Adrenal gland (tissue), 9 donors: ENCODE measurements at regions not wholly inside any gene's neighbourhood (a gene's known extent, or its start where the extent isn't known, plus 50 kb on each side); places are given as distances from the start of the nearest gene placed in this dataset.
"Not testable (repeated sequence)": the region's sequence is repeated elsewhere in the genome, so short reads cannot be mapped to it uniquely, and the experiment has no call there.

Source experiments
- DNase-seq, 7 donors: peaks; one replicate each; pipeline ENCODE4 v3.0.0-alpha.2; 2019 to 2020
- H3K27ac ChIP-seq, 5 donors: fragments of 200-600 bp; sonication (generic) in 4 of 5; 1 replicate in 3 of 5; 2 replicates in 2 of 5; pipeline versions ENCODE4 v1.5.1 to v1.8.0; 2016 to 2020; ENCODE audit warnings: mild to moderate bottlenecking in 1 of 5
- H3K27me3 ChIP-seq: fragments of 200-600 bp; 2 replicates; pipeline ENCODE4 v1.8.0; 2021
- H3K36me3 ChIP-seq, 2 donors: fragments of 200-600 bp; replicated peaks in 1 of 2; 1 replicate in 1 of 2; 2 replicates in 1 of 2; pipeline versions ENCODE4 v1.5.1 to v1.8.0; 2018 to 2022
- H3K4me1 ChIP-seq, 2 donors: fragments of 200-600 bp; replicated peaks in 1 of 2; 1 replicate in 1 of 2; 2 replicates in 1 of 2; pipeline versions ENCODE4 v1.5.1 to v1.8.0; 2018 to 2021
- H3K4me3 ChIP-seq, 4 donors: fragments of 200-600 bp; sonication (generic) in 3 of 4; one replicate each; pipeline ENCODE4 v1.5.1; 2016 to 2018
- H3K9me3 ChIP-seq, 3 donors: fragments of 200-600 bp; sonication (generic) in 1 of 3; replicated peaks in 1 of 3; 1 replicate in 2 of 3; 2 replicates in 1 of 3; pipeline versions ENCODE4 v1.5.1 to v1.8.0; 2016 to 2021
- POLR2A ChIP-seq, 2 donors: fragments of 450-650 bp; IDR thresholded peaks; one replicate each; pipeline ENCODE4 v1.6.1; 2017; ENCODE audit warnings: antibody characterized with exemption in 2 of 2, mild to moderate bottlenecking in 2 of 2, moderate library complexity in 1 of 2
- WGBS, 4 donors: extraction: QIAGEN DNeasy Blood & Tissue Kit in 2 of 4; methylation state at CpG; one replicate each; pipeline versions ENCODE4 v1.1.5 to v1.1.7; 2013 to 2017; 5-methylcytosine and 5-hydroxymethylcytosine counted together
- intact Hi-C, 2 donors: fragments of 100-400 bp; cut with DNase I; formaldehyde crosslinking; loops; one replicate each; pipeline versions ENCODE4 v1.14.1 to v1.15.0; 2022 to 2023
- TF ChIP-seq, protein P1 (sequence below), 6 experiments: fragments of 450-650 bp in 4 of 6; fragments of 200-600 bp in 2 of 6; sonication (generic) in 1 of 6; IDR thresholded peaks; 1 replicate in 5 of 6; 2 replicates in 1 of 6; pipeline versions ENCODE4 v1.5.1 to v1.8.0; 2016 to 2021; ENCODE audit warnings: antibody characterized with exemption in 6 of 6, mild to moderate bottlenecking in 2 of 6, moderate library complexity in 1 of 6
- donor health status: healthy with polysubstance abuse.
- donor health status: Bipolar disorder and iron deficiency.
- donor health status: DM: yes; HTN: yes; CAD: no.
- donor health status: DM: no; HTN: no; CAD: no.
- donor health status: DM: no; HTN: no; CAD: no.

DNA sequence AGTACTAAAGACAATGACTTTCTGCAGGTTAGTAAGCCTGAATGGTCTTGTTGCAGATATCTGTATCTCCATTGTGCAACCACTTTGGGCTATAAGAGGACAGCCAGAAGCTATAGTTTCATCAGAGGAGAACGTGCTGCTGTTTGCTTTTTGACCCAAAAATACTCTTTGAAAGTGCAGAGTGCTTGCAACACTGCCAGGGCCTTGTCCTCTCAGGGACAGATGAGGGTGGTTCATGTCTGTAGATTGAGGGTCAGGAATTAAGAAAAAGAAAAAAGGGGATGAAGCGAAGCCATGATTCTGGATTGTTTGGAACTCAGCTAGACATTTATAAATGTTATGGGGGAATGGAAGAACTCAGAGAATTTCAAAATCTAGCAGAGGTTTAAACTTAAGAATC, 212.5 kb downstream of the SEC23IP start:
- 52 to 69% (median 58%) methylated on average over 2 of the region's 2 CpGs for WGBS, 4 donors
- TF ChIP-seq POLR2A (IDR thresholded peaks at IDR 0.05): no peak
- TF ChIP-seq, protein P1, sequence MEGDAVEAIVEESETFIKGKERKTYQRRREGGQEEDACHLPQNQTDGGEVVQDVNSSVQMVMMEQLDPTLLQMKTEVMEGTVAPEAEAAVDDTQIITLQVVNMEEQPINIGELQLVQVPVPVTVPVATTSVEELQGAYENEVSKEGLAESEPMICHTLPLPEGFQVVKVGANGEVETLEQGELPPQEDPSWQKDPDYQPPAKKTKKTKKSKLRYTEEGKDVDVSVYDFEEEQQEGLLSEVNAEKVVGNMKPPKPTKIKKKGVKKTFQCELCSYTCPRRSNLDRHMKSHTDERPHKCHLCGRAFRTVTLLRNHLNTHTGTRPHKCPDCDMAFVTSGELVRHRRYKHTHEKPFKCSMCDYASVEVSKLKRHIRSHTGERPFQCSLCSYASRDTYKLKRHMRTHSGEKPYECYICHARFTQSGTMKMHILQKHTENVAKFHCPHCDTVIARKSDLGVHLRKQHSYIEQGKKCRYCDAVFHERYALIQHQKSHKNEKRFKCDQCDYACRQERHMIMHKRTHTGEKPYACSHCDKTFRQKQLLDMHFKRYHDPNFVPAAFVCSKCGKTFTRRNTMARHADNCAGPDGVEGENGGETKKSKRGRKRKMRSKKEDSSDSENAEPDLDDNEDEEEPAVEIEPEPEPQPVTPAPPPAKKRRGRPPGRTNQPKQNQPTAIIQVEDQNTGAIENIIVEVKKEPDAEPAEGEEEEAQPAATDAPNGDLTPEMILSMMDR (IDR thresholded peaks at IDR 0.05): no peak

DNA sequence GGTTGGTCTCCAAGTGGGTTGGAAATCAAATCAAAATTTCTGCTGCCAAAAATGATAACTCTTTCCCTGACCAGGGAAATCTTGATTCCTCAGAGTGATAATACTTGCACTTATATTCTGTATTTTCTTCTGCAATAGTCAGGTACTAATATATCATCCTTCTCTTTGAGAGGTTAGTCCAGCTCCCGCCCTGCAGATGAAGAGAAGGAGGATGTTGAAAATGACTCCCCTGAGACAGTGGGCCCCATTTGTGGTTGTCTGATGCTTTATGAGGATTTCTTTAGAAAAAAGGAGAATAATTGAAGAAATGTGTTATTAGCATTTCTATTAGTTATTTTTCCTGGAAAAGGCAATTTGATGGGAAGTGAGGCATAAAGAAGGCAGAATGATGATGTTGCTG, 213.0 kb downstream of the SEC23IP start:
- H3K4me1 ChIP-seq: no peaks in the 10 kb centered on the region
- H3K36me3 ChIP-seq: no peaks in the 10 kb centered on the region
- no peak for DNase-seq
- TF ChIP-seq POLR2A (IDR thresholded peaks at IDR 0.05): no peak
- TF ChIP-seq, protein P1 (IDR thresholded peaks at IDR 0.05): no peak
- peaks cover 2% of the 10 kb centered on the region for H3K27me3 ChIP-seq
- no peak overlapping the region for H3K4me3 ChIP-seq
- no peaks in the 10 kb centered on the region for H3K9me3 ChIP-seq
- intact Hi-C loops: no loop called here
- no peak overlapping the region for H3K27ac ChIP-seq
- WGBS, 4 donors: 54 to 90% (median 63%) methylated on average over 1 of the region's 1 CpG

More for the DNA sequence above, 212.5 kb downstream of the SEC23IP start:
- no peaks in the 10 kb centered on the region for H3K36me3 ChIP-seq
- H3K9me3 ChIP-seq: no peaks in the 10 kb centered on the region
- no peak overlapping the region for H3K4me3 ChIP-seq
- H3K4me1 ChIP-seq: no peaks in the 10 kb centered on the region
- peaks cover 2% of the 10 kb centered on the region for H3K27me3 ChIP-seq
- H3K27ac ChIP-seq: no peak overlapping the region
- intact Hi-C loops: no loop called here
- no peak for DNase-seq

DNA sequence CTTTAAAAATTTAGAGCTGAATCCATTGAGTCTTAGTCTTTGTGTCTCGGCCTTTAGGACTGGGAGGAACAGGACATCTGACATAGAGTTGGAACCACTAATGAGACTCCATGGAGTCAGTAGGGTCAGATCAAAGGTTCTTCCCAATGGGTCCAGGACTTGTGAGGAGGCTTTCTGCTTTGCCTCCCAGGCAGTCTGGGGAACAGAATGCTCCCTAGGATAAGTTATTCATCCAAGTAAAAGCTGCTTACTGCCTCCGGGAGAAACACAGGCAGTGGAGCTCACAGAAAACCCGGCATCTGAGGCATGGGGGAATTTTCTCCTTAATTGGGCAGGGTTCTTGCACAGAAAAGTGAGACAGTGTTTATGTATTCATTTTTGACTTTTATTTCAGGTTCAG, 216.4 kb downstream of the SEC23IP start:
- H3K4me1 ChIP-seq: no peaks in the 10 kb centered on the region
- intact Hi-C loops: no loop called here
- TF ChIP-seq POLR2A (IDR thresholded peaks at IDR 0.05): no peak
- TF ChIP-seq, protein P1 (IDR thresholded peaks at IDR 0.05): no peak
- no peak overlapping the region for H3K27ac ChIP-seq
- no peak for DNase-seq
- WGBS, 4 donors: 67 to 84% (median 70%) methylated on average over 3 of the region's 3 CpGs
- H3K9me3 ChIP-seq: no peaks in the 10 kb centered on the region
- H3K27me3 ChIP-seq: peaks cover 2% of the 10 kb centered on the region
- no peak overlapping the region for H3K4me3 ChIP-seq
- no peaks in the 10 kb centered on the region for H3K36me3 ChIP-seq

DNA sequence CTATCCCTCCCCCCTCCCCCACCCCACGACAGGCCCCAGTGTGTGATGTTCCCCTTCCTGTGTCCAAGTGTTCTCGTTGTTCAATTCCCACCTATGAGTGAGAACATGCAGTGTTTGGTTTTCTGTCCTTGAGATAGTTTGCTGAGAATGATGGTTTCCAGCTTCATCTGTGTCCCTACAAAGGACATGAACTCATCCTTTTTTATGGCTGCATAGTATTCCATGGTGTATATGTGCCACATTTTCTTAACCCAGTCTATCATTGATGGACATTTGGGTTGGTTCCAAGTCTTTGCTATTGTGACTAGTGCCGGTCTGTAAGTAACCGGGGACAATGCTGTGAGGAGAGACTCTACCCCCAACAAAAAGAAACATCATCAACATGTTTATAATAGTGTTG, 217.2 kb downstream of the SEC23IP start:
- H3K9me3 ChIP-seq, H3K4me3 ChIP-seq, intact Hi-C loops, H3K4me1 ChIP-seq, H3K27me3 ChIP-seq, H3K27ac ChIP-seq, H3K36me3 ChIP-seq, DNase-seq: not testable (repeated sequence)
- 77 to 92% (median 80%) methylated on average over 3 to 4 of the region's 4 CpGs for WGBS, 4 donors

DNA sequence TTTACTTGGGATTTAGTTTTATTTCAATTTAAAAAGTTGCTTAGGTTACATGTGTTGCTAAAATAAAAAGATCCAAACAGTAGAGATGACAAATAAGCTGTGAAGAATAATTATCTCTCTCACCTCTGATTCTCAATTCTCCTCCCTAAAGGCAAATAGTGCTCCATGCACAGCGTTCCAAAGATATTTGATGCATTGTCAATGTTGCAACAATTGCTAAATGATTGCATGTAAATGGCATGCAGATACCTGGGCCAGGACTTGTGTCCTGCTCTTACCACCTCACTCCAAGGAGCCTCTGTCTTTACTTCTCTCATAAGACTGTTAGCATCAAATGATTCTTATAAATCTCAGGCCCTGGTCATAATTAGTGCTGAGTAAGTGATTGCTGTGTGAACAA, 217.7 kb downstream of the SEC23IP start:
- WGBS, 4 donors: 62 to 73% (median 71%) methylated on average over 1 of the region's 1 CpG
- peaks cover 7% of the 10 kb centered on the region for H3K27me3 ChIP-seq
- intact Hi-C loops: no loop called here
- no peaks in the 10 kb centered on the region for H3K36me3 ChIP-seq
- no peaks in the 10 kb centered on the region for H3K4me1 ChIP-seq
- DNase-seq: no peak
- no peak for TF ChIP-seq POLR2A (IDR thresholded peaks at IDR 0.05)
- TF ChIP-seq, protein P1 (IDR thresholded peaks at IDR 0.05): no peak
- H3K9me3 ChIP-seq: no peaks in the 10 kb centered on the region
- no peak overlapping the region for H3K4me3 ChIP-seq
- no peak overlapping the region for H3K27ac ChIP-seq
